Stimulated activated memory B cell treated with anti-CD40 and anti-IgM and Interleukin-4, amounts not matched to agents 10 μg/mL and 1 μg/mL and 100 μg/mL, for 72 hours (primary cell): ENCODE measurements at regions not wholly inside any gene's neighbourhood (a gene's known extent, or its start where the extent isn't known, plus 50 kb on each side); places are given as distances from the start of the nearest gene placed in this dataset.

Experiments used
- ATAC-seq: fragments of 150-1000 bp; cut with Tn5 transposase; 2 replicates; pipeline ENCODE4 v1.10.0; 2021
- H3K27ac Mint-ChIP-seq: one replicate; pipeline ENCODE4 v1.8.0; 2022; ENCODE audit warnings: mild to moderate bottlenecking, mixed read lengths
- H3K27me3 Mint-ChIP-seq: one replicate; pipeline ENCODE4 v1.8.0; 2022; ENCODE audit warnings: mixed read lengths
- H3K36me3 Mint-ChIP-seq: one replicate; pipeline ENCODE4 v1.8.0; 2022; ENCODE audit warnings: mixed read lengths
- H3K4me1 Mint-ChIP-seq: one replicate; pipeline ENCODE4 v1.8.0; 2022; ENCODE audit warnings: mixed read lengths
- H3K4me3 Mint-ChIP-seq: one replicate; pipeline ENCODE4 v1.8.0; 2022; ENCODE audit warnings: mild to moderate bottlenecking, moderate library complexity, mixed read lengths
- H3K9me3 Mint-ChIP-seq: one replicate; pipeline ENCODE4 v1.8.0; 2022; ENCODE audit warnings: mixed read lengths

DNA sequence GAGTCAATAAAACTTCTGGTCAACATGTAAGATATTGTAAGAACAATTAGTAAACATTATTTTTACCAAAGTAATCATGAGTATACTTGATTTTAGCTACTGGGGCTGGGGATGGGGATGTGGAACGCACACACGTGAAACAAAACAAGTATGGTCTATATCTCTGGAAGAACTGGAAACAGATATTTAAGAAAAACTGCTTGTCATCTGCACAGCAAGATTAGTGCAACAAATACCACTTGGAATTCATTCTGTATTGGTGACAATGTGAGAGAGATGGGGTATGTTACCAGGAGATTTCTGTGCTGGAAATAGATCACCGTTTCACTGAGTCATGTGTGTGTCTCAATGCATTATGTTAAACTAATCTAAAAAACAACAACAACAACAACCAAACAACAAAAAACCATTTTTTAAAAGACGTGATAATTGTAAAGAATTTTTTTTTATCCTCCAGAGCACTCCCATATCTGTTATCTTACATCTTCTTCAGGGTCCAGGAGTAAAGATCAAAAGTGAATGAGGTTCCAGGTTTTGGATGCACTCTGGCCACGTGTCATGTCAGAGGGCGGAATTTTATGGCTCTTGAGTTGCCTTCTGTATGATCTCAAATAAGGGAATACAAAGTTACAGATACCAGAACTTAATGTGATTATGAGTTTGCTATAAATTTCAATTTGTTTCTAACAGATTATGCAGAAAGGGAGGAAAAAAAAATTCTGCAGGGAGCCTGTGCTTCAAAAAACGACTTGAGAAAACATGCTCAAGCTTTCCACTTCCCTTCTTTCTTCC, 153.0 kb downstream of the BBOX1 start:
- no peaks in the 10 kb centered on the region for H3K36me3 Mint-ChIP-seq
- H3K27ac Mint-ChIP-seq, result no peak overlapping the region
- no peaks in the 10 kb centered on the region for H3K9me3 Mint-ChIP-seq
- ATAC-seq, result no peak
- no peaks in the 10 kb centered on the region for H3K4me1 Mint-ChIP-seq
- H3K27me3 Mint-ChIP-seq, result peaks cover 24% of the 10 kb centered on the region
- H3K4me3 Mint-ChIP-seq, result no peak overlapping the region

- Mint-ChIP-seq H3K9me3 (no peaks in the 10 kb centered on the region), H3K27ac (no peak overlapping the region), H3K27me3 (peaks cover 33% of the 10 kb centered on the region), H3K36me3 (no peaks in the 10 kb centered on the region), H3K4me1 (no peaks in the 10 kb centered on the region), H3K4me3 (no peak overlapping the region)
- ATAC-seq, result no peak
Observed at GRCh38 chr11:27192184-27192583, 151.6 kb downstream of the BBOX1 start.

GRCh38 chr11:27191639-27192038, 151.0 kb downstream of the BBOX1 start:
- ATAC-seq, result no peak
- Mint-ChIP-seq H3K27me3 (peaks cover 33% of the 10 kb centered on the region), H3K27ac (no peak overlapping the region), H3K9me3 (no peaks in the 10 kb centered on the region), H3K36me3 (no peaks in the 10 kb centered on the region), H3K4me3 (no peak overlapping the region), H3K4me1 (no peaks in the 10 kb centered on the region)

DNA sequence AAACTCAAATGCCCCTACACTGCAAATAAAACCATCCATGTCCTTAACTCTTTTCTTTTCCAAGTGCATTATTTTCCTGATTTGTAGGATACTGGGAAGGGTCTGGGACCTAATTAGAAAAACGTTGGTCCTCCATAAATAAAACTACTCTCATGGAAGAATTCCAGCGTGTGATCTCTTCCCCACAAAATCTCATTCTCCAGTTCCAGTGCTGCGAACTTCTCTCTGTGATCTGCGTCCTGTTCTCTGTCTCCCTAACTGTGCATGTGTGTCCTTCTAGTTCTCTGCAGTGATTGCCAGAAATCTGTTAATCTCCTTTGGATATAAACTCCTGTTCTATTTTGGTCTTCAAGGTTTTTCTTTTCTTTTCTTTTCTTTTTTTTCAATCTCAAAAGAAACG, 148.1 kb downstream of the BBOX1 start:
- peaks cover 33% of the 10 kb centered on the region for H3K27me3 Mint-ChIP-seq
- H3K9me3 Mint-ChIP-seq, result no peaks in the 10 kb centered on the region
- H3K36me3 Mint-ChIP-seq, result no peaks in the 10 kb centered on the region
- H3K4me3 Mint-ChIP-seq, result no peak overlapping the region
- ATAC-seq, result no peak
- no peak overlapping the region for H3K27ac Mint-ChIP-seq
- no peaks in the 10 kb centered on the region for H3K4me1 Mint-ChIP-seq

GRCh38 chr11:27187848-27188621, 147.4 kb downstream of the BBOX1 start:
- H3K27ac Mint-ChIP-seq, result no peak overlapping the region
- no peak for ATAC-seq
- peaks cover 33% of the 10 kb centered on the region for H3K27me3 Mint-ChIP-seq
- no peaks in the 10 kb centered on the region for H3K9me3 Mint-ChIP-seq
- no peaks in the 10 kb centered on the region for H3K36me3 Mint-ChIP-seq
- H3K4me1 Mint-ChIP-seq, result no peaks in the 10 kb centered on the region
- H3K4me3 Mint-ChIP-seq, result no peak overlapping the region

DNA sequence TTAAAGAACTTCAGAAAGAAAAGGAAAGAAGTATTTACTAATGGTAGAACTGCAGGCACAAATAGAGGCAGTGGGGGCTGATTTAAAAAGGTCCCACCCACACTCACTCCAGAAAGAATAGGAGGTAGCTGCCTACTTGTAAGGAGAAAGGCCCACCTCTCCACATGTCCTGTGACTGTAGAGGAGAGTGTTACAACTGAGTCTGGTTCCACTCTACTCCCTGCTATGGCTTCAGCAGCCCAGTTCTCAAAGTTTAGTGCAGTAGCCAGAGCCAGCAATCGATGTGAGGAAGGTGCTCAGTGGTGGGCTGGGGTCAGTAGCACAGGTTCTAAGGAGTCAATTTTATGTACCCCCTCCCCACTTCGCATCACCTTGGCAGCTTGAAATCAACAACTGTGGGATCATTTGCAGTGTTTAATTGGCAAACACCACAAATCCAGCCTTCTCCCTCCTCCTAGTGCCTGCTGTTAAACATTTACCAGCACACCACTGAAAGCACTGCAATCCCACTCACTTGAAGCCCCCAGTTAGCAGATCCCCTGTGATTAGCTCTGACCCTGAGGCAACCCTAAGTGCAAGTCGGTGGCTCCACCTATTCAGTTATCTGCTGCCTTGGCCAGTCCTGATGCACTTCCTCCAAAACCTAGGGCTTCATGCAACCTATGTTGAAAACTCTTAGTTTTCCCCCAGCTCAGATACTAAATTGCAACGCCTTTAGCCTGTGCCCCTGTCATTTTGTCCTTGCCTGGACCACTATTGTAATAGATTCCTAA, 146.6 kb downstream of the BBOX1 start:
- ATAC-seq, result peak; percentile 37
- Mint-ChIP-seq H3K4me3 (no peak overlapping the region), H3K4me1 (no peaks in the 10 kb centered on the region), H3K36me3 (no peaks in the 10 kb centered on the region), H3K27me3 (peaks cover 33% of the 10 kb centered on the region), H3K9me3 (no peaks in the 10 kb centered on the region), H3K27ac (no peak overlapping the region)

- no peak overlapping the region for H3K4me3 Mint-ChIP-seq
- no peak overlapping the region for H3K27ac Mint-ChIP-seq
- no peaks in the 10 kb centered on the region for H3K9me3 Mint-ChIP-seq
- H3K27me3 Mint-ChIP-seq, result peaks cover 40% of the 10 kb centered on the region
- H3K4me1 Mint-ChIP-seq, result no peaks in the 10 kb centered on the region
- H3K36me3 Mint-ChIP-seq, result no peaks in the 10 kb centered on the region
- no peak for ATAC-seq
Observed at GRCh38 chr11:27186580-27186979, 146.0 kb downstream of the BBOX1 start.

- Mint-ChIP-seq H3K27me3 (peaks cover 29% of the 10 kb centered on the region), H3K36me3 (no peaks in the 10 kb centered on the region), H3K9me3 (no peaks in the 10 kb centered on the region), H3K4me3 (no peak overlapping the region), H3K27ac (no peak overlapping the region), H3K4me1 (no peaks in the 10 kb centered on the region)
- no peak for ATAC-seq
Observed at GRCh38 chr11:27184458-27185312, 144.1 kb downstream of the BBOX1 start.

DNA sequence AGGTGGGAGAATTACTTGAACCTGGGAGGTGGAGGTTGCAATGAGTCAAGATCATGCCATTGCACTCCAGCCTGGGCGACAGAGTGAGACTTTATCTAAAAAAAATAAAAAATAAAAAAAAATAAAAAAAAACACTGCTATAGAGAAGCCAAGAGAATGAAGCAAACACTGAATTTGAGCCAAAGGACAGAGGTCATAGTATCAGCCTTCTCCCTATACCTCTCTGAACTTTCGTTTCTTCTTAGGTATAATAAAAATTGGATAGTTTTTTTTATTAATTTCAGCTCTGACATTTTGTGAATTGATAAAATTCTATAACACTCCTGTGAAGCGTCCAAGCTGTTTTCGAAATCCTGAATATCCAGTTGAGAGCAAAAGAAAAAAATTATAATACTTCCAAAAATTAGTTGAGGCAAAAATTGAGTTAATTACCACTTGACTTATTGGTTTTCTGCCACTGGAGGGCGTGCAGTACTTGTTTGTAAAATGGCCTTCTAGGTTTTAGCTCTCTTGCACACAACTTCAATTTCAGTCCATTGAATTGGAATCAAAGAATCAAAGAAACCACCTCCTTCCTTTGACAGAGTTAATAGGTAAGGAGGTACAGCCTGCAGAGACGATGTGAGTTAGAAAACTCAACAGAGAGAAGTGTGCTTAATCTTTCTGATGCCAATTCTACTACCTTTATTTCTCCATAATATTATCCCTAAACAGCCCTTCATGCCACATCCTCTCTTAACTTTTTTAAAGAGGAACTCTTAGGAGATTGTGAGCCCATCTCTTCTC, 143.2 kb downstream of the BBOX1 start:
- Mint-ChIP-seq H3K4me1 (no peaks in the 10 kb centered on the region), H3K9me3 (no peaks in the 10 kb centered on the region), H3K36me3 (no peaks in the 10 kb centered on the region), H3K4me3 (no peak overlapping the region), H3K27me3 (peaks cover 21% of the 10 kb centered on the region), H3K27ac (no peak overlapping the region)
- no peak for ATAC-seq

DNA sequence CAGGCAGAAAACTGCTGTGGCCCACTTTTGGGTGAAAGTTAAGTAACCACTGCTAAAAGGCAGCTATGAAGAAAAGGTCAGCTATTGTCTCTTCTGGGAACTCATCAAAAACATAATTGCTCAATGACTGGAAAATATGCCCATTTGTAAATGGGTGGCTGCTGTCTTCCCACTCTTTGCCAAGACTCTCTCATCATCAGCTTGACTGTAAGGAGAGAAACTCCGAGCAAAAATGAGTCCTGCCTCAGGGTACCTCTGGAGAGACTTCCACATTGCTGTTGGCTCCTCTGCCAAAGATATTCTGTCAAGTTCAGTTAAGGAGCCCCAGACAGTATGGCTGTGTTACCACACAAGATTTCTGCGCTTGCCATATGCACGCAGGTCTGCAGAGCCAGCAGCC, 138.7 kb downstream of the BBOX1 start:
- Mint-ChIP-seq H3K27ac (no peak overlapping the region), H3K4me3 (no peak overlapping the region), H3K9me3 (no peaks in the 10 kb centered on the region), H3K36me3 (no peaks in the 10 kb centered on the region), H3K27me3 (peaks cover 18% of the 10 kb centered on the region), H3K4me1 (no peaks in the 10 kb centered on the region)
- ATAC-seq, result no peak

GRCh38 chr11:27178859-27179258, 138.2 kb downstream of the BBOX1 start:
- Mint-ChIP-seq H3K9me3 (no peaks in the 10 kb centered on the region), H3K27me3 (peaks cover 18% of the 10 kb centered on the region), H3K4me3 (no peak overlapping the region), H3K36me3 (no peaks in the 10 kb centered on the region), H3K4me1 (no peaks in the 10 kb centered on the region), H3K27ac (no peak overlapping the region)
- no peak for ATAC-seq
